A673 (cell line): ENCODE measurements at regions not wholly inside any gene's neighbourhood (a gene's known extent, or its start where the extent isn't known, plus 50 kb on each side); places are given as distances from the start of the nearest gene placed in this dataset.

Experiments
- BruUV-seq: library from RNA; stranded (reverse); fragments of 400-500 nt; replicated peaks from 2 replicates; lab custom pipeline; 2021; lab: Mats Ljungman, UMichigan
- CTCF ChIA-PET: fragments of 300-600 bp; sonication (Branson Sonifier 250); formaldehyde crosslinking; loops from one replicate; lab custom pipeline; 2022; ENCODE audit warnings: antibody characterized with exemption; lab: Charles Lee
- POLR2A ChIA-PET: fragments of 300-600 bp; sonication (Branson Sonifier 250); formaldehyde crosslinking; loops from one replicate; lab custom pipeline; 2022; ENCODE audit warnings: antibody characterized with exemption; ENCODE audit not compliant: low non-redundant PET; lab: Charles Lee
- DNase-seq: peaks from one replicate; pipeline ENCODE4 v3.0.0-alpha.2; 2015; ENCODE audit warnings: low spot score
- H3K27ac ChIP-seq: fragments of 200-600 bp; sonication (generic); 2 replicates; pipeline ENCODE4 v1.5.1; 2016; ENCODE audit warnings: mixed run types, low read depth, mild to moderate bottlenecking, mixed read lengths, antibody characterized with exemption, low read length; ENCODE audit not compliant: poor library complexity, severe bottlenecking
- H3K27me3 ChIP-seq: fragments of 200-600 bp; sonication (generic); replicated peaks from 2 replicates; pipeline ENCODE4 v1.6.1; 2017; ENCODE audit warnings: mixed run types, low read depth, mild to moderate bottlenecking, mixed read lengths, antibody characterized with exemption, low read length; ENCODE audit not compliant: insufficient read depth, poor library complexity
- H3K36me3 ChIP-seq: fragments of 200-600 bp; sonication (generic); 2 replicates; pipeline ENCODE4 v1.6.1; 2016; ENCODE audit warnings: mixed run types, mild to moderate bottlenecking, mixed read lengths, antibody characterized with exemption, low read length; ENCODE audit not compliant: insufficient read depth, poor library complexity, severe bottlenecking
- H3K4me1 ChIP-seq: fragments of 200-600 bp; sonication (generic); 2 replicates; pipeline ENCODE4 v1.6.1; 2017; ENCODE audit warnings: mixed run types, mild to moderate bottlenecking, mixed read lengths, antibody characterized with exemption, low read length; ENCODE audit not compliant: insufficient read depth, poor library complexity, severe bottlenecking
- H3K4me3 ChIP-seq: fragments of 200-600 bp; sonication (generic); 2 replicates; pipeline ENCODE4 v1.5.1; 2016; ENCODE audit warnings: low read depth, mixed run types, mild to moderate bottlenecking, mixed read lengths, low read length; ENCODE audit not compliant: poor library complexity, severe bottlenecking
- H3K9me3 ChIP-seq: fragments of 200-600 bp; sonication (generic); 2 replicates; pipeline ENCODE4 v1.6.1; 2016; ENCODE audit warnings: mixed run types, low read depth, mild to moderate bottlenecking, mixed read lengths, antibody characterized with exemption, low read length; ENCODE audit not compliant: poor library complexity, severe bottlenecking
- CTCF ChIP-seq: fragments of 300-800, 200-600 bp; sonication (generic); conservative IDR thresholded peaks from 2 replicates; pipeline ENCODE4 v1.5.1; 2017; ENCODE audit warnings: low read depth, mild to moderate bottlenecking, antibody characterized with exemption, low read length, moderate library complexity, mixed read lengths
- EZH2 ChIP-seq: fragments of 200-600 bp; sonication (generic); IDR thresholded peaks from 2 replicates; pipeline ENCODE4 v1.6.1; 2017; ENCODE audit warnings: borderline replicate concordance, low read depth, mild to moderate bottlenecking, mixed read lengths, antibody characterized with exemption, low read length; ENCODE audit not compliant: poor library complexity, severe bottlenecking
- intact Hi-C: fragments of 100-400 bp; cut with micrococcal nuclease; formaldehyde crosslinking; loops from one replicate; pipeline ENCODE4 v1.10.0; 2022; ENCODE audit not compliant: unreplicated experiment

GRCh38 chr10:90451283-90451682 lies 406.6 kb downstream of the HTR7 start:
- H3K9me3 ChIP-seq: no peaks in the 10 kb centered on the region
- no peak overlapping the region for H3K4me3 ChIP-seq
- TF ChIP-seq EZH2 (no peak), CTCF (no peak)
- BruUV-seq: no TSS peak
- H3K4me1 ChIP-seq: no peaks in the 10 kb centered on the region
- H3K27ac ChIP-seq: no peak overlapping the region
- H3K27me3 ChIP-seq: no peaks in the 10 kb centered on the region
- ChIA-PET CTCF (no interaction called here), POLR2A (no interaction called here)
- peak; percentile 62 for DNase-seq
- H3K36me3 ChIP-seq: no peaks in the 10 kb centered on the region
- intact Hi-C loops: no loop called here

- no TSS peak for BruUV-seq
- no peak for DNase-seq
- no peaks in the 10 kb centered on the region for H3K4me1 ChIP-seq
- CTCF ChIA-PET: no interaction called here
- no peak for TF ChIP-seq CTCF
- H3K36me3 ChIP-seq: no peaks in the 10 kb centered on the region
- H3K27ac ChIP-seq: no peak overlapping the region
- H3K27me3 ChIP-seq: no peaks in the 10 kb centered on the region
- no peak overlapping the region for H3K4me3 ChIP-seq
- intact Hi-C loops: no loop called here
- no peaks in the 10 kb centered on the region for H3K9me3 ChIP-seq
- POLR2A ChIA-PET: no interaction called here
These were observed 399.8 kb downstream of the HTR7 start for GRCh38 chr10:90458054-90458453.

- H3K4me1 ChIP-seq: no peaks in the 10 kb centered on the region
- intact Hi-C loops: no loop called here
- TF ChIP-seq CTCF (no peak), EZH2 (no peak)
- no peaks in the 10 kb centered on the region for H3K36me3 ChIP-seq
- POLR2A ChIA-PET: no interaction called here
- H3K4me3 ChIP-seq: no peak overlapping the region
- no peak overlapping the region for H3K27ac ChIP-seq
- CTCF ChIA-PET: no interaction called here
- H3K9me3 ChIP-seq: no peaks in the 10 kb centered on the region
- DNase-seq: no peak
- no peaks in the 10 kb centered on the region for H3K27me3 ChIP-seq
- BruUV-seq: no TSS peak
These were observed 399.3 kb downstream of the HTR7 start for GRCh38 chr10:90458571-90458970.
